GM12874 (cell line): ENCODE measurements at regions not wholly inside any gene's neighbourhood (a gene's known extent, or its start where the extent isn't known, plus 50 kb on each side); places are given as distances from the start of the nearest gene placed in this dataset.

Experiments
- TF ChIP-seq, protein P1 (sequence below): IDR thresholded peaks from 2 replicates; pipeline ENCODE4 v1.5.1; 2011; ENCODE audit warnings: low read depth, mild to moderate bottlenecking, control low read depth, low read length, moderate library complexity; ENCODE audit not compliant: insufficient read depth

DNA sequence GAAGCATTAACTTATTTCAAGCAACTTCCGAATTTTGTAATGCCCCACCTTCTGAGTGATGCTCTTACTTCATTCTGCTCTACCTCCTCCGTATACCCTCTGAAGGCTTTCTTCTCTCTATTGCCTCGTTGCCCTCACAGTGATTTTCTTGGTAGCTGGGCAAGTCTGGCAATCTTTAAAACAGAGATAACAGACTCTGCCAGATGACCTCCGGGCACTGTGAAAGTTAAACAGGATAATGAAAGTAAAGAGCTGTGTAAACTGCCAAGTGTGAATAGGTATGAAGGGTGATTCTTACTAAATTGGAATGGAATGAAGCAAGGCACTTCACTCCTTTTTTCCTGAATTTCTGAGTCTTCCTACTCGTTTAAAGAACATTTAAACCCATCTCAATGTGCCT is 207.3 kb upstream of the GYPC start:
- TF ChIP-seq, protein P1, sequence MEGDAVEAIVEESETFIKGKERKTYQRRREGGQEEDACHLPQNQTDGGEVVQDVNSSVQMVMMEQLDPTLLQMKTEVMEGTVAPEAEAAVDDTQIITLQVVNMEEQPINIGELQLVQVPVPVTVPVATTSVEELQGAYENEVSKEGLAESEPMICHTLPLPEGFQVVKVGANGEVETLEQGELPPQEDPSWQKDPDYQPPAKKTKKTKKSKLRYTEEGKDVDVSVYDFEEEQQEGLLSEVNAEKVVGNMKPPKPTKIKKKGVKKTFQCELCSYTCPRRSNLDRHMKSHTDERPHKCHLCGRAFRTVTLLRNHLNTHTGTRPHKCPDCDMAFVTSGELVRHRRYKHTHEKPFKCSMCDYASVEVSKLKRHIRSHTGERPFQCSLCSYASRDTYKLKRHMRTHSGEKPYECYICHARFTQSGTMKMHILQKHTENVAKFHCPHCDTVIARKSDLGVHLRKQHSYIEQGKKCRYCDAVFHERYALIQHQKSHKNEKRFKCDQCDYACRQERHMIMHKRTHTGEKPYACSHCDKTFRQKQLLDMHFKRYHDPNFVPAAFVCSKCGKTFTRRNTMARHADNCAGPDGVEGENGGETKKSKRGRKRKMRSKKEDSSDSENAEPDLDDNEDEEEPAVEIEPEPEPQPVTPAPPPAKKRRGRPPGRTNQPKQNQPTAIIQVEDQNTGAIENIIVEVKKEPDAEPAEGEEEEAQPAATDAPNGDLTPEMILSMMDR, result no peak

DNA sequence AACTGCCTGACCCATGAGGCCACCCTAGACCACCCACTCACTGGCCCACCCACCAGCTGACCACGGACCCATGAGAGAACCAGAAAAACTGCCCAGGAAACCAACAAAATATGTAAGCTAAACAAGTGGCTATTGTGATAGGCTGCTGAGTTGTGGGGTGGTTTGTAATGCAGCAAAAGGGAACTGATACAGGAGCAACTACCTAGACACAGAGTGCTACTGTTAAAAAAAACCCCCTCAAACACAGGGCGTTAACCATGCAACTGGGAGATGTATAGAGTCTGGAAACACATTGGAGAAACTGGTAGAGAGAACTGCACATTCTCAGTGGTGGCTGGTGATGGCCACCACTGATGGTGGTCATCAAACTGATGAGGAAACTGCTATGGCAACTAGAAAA is 206.3 kb upstream of the GYPC start:
- TF ChIP-seq, protein P1, result no peak

DNA sequence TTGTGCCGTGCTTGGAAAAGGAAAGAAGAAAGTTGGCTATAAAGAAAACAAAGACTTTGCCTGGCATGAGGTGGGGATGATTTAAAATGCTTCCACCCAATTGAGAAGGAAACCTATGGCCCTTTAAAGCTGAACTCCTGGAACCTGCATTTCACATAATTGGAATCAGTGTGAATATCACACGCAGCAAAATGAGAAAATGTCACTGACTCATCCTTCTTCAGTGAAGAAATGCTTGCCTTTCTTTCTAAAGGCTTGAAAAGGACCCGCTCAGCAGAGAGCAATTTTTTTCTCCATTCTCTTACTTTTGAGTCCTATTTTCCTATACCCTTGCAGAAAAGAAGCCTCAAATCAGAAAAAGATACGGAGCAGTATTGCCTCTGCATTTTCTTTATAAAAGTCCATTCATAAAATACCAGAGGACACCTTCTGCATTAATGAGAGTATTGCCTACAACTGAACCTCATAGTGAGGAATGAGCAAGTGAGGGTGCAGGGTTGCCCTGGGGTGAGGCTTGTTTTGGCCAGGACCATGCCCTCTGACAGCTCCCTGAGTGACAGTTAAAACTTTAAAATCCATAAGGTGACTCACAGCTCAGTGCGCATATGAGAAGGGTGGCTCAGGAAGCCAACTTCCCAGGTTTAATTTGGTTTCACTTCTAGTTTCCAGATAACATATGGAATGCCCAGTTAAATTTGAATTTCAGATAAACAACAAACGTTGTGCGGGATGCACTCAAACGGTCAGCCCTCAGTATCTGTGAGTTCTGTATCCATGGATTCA is 191.9 kb upstream of the GYPC start:
- TF ChIP-seq, protein P1, result no peak

DNA sequence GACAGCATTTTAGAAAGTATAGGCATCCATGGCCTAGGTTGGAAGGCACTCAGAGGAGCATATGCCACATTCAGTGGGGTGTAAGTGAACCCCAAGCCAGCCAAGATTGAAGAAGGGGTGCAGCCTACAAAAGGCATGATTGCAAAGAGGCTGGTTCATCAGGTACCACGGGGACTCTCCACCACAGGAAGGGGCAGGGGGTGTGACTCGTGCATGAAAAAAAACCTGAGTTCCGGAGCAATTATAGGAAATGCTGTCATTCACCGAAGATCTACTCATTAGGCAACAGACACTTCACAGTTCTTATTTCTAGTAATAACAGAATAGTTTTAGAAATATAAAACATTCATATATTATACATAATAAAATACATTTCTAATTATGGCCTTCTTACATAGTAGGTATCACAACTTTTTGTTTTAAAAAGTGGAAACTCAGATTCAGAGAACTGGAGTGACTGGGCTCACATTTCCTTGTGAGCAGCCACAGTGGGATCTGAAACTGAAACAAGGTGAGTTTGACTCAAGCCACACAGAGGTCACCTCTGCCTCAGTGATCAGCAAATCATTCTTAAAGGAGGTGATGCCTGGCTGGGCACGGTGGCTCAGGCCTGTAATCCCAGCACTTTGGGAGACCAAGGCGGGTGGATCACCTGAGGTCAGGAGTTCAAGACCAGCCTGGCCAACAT is 188.4 kb upstream of the GYPC start:
- TF ChIP-seq, protein P1, result no peak

DNA sequence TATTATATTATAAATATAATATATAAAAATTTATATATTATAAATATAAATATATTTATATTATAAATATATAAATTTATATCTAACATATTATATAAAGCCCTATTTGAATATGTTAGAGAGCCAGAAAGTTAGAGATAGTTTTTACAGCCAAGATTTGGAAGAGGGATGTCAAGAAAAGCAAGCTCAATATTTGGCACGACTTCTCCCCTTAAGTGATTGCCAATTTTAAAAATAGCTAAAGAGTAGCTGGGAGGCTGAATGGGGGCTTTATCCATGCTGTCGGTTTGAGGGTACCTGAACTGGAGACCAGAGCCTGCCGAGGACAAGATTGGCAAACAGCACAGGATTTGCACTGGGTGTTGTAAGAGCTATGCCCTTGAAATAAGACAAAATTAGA is 180.9 kb upstream of the GYPC start:
- TF ChIP-seq, protein P1, result no peak

DNA sequence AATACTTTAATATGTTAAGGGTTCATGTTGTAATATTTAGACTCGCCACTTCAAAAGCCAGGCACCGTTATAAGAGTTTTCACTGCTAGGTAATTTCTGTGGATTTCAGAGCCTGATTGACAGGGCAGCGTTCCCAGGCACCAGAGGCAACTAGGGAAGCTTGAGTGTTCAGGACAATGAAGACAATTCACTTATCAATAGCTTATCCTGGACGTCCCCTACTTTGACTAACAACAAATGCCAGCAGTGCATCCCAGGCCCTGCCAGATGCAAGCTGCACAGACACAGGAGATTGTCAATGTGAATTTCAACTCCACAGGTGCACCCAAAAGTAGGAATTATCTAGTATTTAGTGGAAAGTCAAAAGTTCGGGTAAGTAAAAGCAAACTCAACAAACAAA is 179.3 kb upstream of the GYPC start:
- TF ChIP-seq, protein P1, result no peak

DNA sequence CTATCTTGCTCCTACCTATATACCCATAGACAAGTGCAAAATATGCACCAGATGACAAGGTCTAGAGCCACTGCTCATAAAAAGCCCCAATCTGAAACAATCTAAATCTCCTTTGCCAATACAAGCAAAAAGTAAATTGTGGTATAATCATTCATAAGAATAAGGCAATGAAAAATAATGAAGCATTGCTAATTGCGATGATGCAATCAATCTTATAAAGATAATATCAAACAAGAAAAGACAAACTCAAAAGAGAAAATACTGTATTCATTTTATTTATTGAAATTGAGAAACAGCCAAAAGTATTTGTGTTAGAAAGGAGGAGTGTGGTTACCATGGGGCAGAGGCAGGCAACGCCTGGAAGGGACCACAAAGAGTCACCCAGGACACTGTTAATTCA is 175.9 kb upstream of the GYPC start:
- TF ChIP-seq, protein P1, result no peak
